ENCODE measurements at regions not wholly inside any gene's neighbourhood (a gene's known extent, or its start where the extent isn't known, plus 50 kb on each side); places are given as distances from the start of the nearest gene placed in this dataset.
"Not testable (repeated sequence)": the region's sequence is repeated elsewhere in the genome, so short reads cannot be mapped to it uniquely, and the experiment has no call there.

DNA sequence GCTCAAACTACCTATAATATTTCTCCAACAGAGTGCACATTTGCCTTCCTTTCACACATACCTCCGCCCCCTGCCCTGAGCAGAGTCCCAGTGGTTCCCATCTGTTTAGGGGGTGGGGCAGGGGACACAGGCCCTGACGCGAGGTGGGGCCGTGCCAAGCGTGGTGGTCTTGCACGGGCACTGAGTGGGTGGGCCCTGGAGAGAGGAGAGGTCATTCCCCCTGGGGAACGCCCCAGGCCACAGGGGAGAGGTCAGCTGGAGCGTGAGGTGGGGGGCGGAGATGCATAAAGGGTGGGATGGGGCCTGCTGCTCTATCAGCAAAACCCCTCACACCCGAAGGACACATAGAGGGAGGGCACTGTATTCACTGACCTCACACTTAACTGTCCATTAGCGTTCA is 441.9 kb downstream of the TMEM121 start:
- H3K9me3 ChIP-seq (ENCODE audit: control insufficient read depth, insufficient read depth, low read length) = peaks cover 71% of the 10 kb centered on the region
- H3K27ac ChIP-seq (ENCODE audit: low read depth, low read length) = no peak overlapping the region
- H3K36me3 ChIP-seq (ENCODE audit: control insufficient read depth, insufficient read depth, low read length) = no peaks in the 10 kb centered on the region
- H3K27me3 ChIP-seq (ENCODE audit: control insufficient read depth, insufficient read depth, low read length) = no peaks in the 10 kb centered on the region
- no peak overlapping the region for H3K9ac ChIP-seq (ENCODE audit: low read depth, low read length)
- no peak overlapping the region for H3K4me3 ChIP-seq (ENCODE audit: low read depth, low read length)
- no peaks in the 10 kb centered on the region for H3K4me1 ChIP-seq (ENCODE audit: control insufficient read depth, insufficient read depth, low read length)

DNA sequence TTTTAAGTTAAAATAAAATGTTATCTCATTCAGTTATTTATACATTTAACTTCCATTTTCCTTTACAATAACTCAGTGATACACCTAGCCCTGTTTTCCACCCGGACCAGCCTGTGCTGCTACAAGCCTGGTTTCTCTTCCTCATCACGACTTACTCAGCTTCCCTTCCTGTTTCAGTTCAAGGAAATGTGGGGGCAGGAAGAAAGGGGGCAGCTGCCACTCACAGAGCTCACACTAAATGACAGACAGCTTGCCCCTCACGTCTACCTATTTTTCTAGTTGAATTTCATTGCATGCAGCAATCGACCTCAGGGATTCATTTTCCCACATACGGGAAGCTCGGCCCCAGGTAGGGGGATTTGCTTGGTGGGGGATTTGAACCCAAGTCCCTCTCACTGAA is 442.6 kb downstream of the TMEM121 start:
- not testable (repeated sequence) for H3K9ac ChIP-seq (ENCODE audit: low read depth, low read length); H3K4me1 ChIP-seq (ENCODE audit: control insufficient read depth, insufficient read depth, low read length); H3K4me3 ChIP-seq (ENCODE audit: low read depth, low read length); H3K36me3 ChIP-seq (ENCODE audit: control insufficient read depth, insufficient read depth, low read length); H3K27ac ChIP-seq (ENCODE audit: low read depth, low read length); H3K27me3 ChIP-seq (ENCODE audit: control insufficient read depth, insufficient read depth, low read length)
- peaks cover 75% of the 10 kb centered on the region for H3K9me3 ChIP-seq (ENCODE audit: control insufficient read depth, insufficient read depth, low read length)

DNA sequence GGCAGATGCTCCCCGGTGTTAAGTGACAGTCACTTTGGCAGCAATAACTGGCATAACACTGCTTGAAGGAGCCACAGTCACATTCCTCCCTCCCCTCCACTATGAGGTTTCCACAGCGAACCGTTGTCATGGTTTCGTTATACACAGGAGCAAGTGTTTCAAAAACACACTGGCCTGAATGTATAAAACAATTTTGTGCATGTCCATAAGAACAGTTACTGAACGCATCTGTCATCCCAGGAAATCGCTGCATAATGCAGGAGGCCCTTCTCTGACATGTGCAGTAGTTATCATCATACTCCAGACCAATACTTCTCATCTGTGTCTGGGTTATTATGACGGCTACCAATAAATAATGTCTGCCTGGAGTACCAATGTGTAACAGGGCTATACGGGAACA is 444.4 kb downstream of the TMEM121 start:
- H3K4me1 ChIP-seq (ENCODE audit: control insufficient read depth, insufficient read depth, low read length); H3K9ac ChIP-seq (ENCODE audit: low read depth, low read length); H3K27me3 ChIP-seq (ENCODE audit: control insufficient read depth, insufficient read depth, low read length); H3K27ac ChIP-seq (ENCODE audit: low read depth, low read length); H3K4me3 ChIP-seq (ENCODE audit: low read depth, low read length); H3K36me3 ChIP-seq (ENCODE audit: control insufficient read depth, insufficient read depth, low read length): not testable (repeated sequence)
- H3K9me3 ChIP-seq (ENCODE audit: control insufficient read depth, insufficient read depth, low read length) = peaks cover 83% of the 10 kb centered on the region

DNA sequence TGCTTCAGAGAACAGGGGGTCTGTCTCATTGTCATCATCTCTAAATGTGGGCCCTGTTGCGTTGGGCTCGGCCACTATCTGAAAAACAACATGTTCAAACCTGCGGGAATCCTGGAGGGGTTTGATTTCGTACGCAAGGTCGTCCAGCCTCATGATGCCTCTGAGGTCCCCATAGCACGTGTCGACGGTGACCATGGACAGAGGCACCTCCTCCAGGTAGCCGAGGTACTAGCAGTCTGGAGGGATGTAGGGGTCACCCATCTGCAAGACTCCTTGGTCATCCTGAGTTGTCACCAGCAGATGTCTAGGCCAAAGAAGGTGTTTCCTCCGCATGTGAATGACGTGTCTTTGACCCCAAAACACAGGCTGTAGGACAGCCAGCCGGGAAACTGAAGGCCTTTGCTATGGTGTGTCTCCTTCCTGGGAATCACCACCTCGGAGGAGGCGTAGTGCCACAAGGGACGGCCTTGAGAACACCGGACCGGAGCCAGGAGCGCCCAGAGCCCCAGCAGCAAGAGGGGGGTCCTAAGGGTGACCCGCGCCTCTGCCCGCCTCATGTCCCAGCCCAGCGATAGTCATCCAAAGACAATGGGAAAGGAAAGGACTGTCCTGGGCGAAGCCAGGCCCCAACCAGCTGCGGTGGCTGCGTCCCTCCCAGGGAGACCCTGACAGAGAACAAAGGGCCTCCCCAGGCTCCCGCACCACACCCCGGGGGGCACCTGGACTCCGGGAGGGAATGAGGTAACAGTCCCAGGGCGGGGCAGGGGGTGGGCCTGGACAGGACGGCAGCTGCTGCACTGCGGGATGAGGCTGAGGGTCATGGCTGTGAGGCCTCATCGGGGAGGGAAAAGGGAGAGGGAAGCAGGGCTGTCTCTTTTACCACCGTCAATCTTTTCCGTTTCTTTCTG is 445.5 kb downstream of the TMEM121 start:
- no peaks in the 10 kb centered on the region for H3K27me3 ChIP-seq (ENCODE audit: control insufficient read depth, insufficient read depth, low read length)
- no peaks in the 10 kb centered on the region for H3K4me1 ChIP-seq (ENCODE audit: control insufficient read depth, insufficient read depth, low read length)
- peaks cover 93% of the 10 kb centered on the region for H3K9me3 ChIP-seq (ENCODE audit: control insufficient read depth, insufficient read depth, low read length)
- no peak overlapping the region for H3K27ac ChIP-seq (ENCODE audit: low read depth, low read length)
- no peak overlapping the region for H3K4me3 ChIP-seq (ENCODE audit: low read depth, low read length)
- no peaks in the 10 kb centered on the region for H3K36me3 ChIP-seq (ENCODE audit: control insufficient read depth, insufficient read depth, low read length)
- no peak overlapping the region for H3K9ac ChIP-seq (ENCODE audit: low read depth, low read length)

DNA sequence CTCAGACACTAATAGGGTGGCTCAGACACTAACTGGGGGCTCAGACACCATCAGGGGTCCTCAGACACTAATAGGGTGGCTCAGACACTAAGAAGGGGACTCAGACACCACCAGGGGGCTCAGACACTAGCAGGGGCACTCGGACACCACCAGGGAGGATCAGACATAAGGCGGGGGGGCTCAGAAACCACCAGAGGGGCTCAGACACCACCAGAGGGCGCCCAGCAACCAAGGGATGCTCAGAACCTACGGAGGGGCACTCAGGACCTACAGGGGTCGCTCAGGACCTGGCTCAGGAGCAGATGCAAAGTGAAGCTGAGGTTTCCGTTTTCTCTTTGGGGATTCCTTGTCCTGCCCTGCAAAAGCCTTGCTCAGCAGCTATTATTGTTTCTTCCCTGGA is 448.5 kb downstream of the TMEM121 start:
- peaks cover 91% of the 10 kb centered on the region for H3K9me3 ChIP-seq (ENCODE audit: control insufficient read depth, insufficient read depth, low read length)
- no peak overlapping the region for H3K9ac ChIP-seq (ENCODE audit: low read depth, low read length)
- no peak overlapping the region for H3K4me3 ChIP-seq (ENCODE audit: low read depth, low read length)
- no peaks in the 10 kb centered on the region for H3K36me3 ChIP-seq (ENCODE audit: control insufficient read depth, insufficient read depth, low read length)
- H3K27me3 ChIP-seq (ENCODE audit: control insufficient read depth, insufficient read depth, low read length) = no peaks in the 10 kb centered on the region
- H3K4me1 ChIP-seq (ENCODE audit: control insufficient read depth, insufficient read depth, low read length) = no peaks in the 10 kb centered on the region
- H3K27ac ChIP-seq (ENCODE audit: low read depth, low read length) = no peak overlapping the region

DNA sequence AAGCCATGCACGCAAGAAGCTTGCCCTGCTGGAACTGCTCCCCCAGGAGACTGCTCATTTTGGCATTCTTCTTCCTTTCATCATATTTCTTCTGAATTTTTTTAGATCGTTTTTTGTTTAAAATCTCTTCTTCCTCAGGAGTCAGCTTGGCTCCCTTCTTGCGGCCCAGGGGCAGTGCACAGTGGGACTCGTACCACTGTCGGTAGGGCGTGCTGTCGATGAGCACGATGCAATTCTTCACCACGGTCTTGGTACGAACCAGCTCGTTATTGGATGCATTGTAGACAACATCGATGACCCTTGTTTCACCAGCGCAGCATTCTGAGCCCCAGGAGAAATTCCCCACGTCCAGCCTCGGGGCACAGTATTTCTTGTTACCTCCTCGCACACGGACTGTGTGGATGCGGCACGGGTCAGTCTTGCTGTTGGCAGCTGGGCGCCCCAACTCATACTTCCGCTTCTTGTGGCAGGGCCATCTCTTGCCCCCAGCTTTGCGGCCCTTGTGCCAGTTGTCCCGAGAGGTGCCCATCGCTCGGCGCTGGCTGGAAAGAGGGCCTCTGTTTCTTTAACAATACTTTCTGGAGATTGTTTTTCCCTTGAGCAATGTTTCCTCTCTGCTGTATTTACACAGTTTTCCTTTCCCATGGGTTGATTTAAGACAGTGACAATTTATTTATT is 452.4 kb downstream of the TMEM121 start:
- no peaks in the 10 kb centered on the region for H3K36me3 ChIP-seq (ENCODE audit: control insufficient read depth, insufficient read depth, low read length)
- no peak overlapping the region for H3K4me3 ChIP-seq (ENCODE audit: low read depth, low read length)
- H3K9ac ChIP-seq (ENCODE audit: low read depth, low read length) = no peak overlapping the region
- H3K9me3 ChIP-seq (ENCODE audit: control insufficient read depth, insufficient read depth, low read length) = peaks cover 93% of the 10 kb centered on the region
- no peaks in the 10 kb centered on the region for H3K4me1 ChIP-seq (ENCODE audit: control insufficient read depth, insufficient read depth, low read length)
- no peaks in the 10 kb centered on the region for H3K27me3 ChIP-seq (ENCODE audit: control insufficient read depth, insufficient read depth, low read length)
- H3K27ac ChIP-seq (ENCODE audit: low read depth, low read length) = no peak overlapping the region

DNA sequence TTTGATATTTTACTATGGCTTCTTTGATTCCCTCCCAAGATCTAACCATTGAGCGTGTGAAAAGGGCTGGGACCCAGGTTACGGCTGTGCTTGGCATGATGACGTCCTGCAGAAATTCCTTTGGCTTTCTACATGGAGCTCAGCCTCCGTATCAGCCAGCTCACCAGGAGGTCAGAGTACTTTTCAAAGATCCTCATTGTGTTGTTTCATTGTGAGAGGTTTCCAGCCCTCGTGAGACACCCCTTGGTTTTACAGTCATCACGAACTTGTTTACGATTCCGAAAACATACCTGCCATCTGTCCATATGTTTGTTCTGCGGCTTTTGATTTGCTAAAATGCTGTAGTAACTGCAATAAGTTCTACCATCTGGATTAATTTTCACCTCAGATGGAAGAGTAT is 453.1 kb downstream of the TMEM121 start:
- Histone ChIP-seq H3K36me3 (ENCODE audit: control insufficient read depth, insufficient read depth, low read length) (no peaks in the 10 kb centered on the region), H3K4me3 (ENCODE audit: low read depth, low read length) (no peak overlapping the region), H3K9me3 (ENCODE audit: control insufficient read depth, insufficient read depth, low read length) (peaks cover 93% of the 10 kb centered on the region), H3K4me1 (ENCODE audit: control insufficient read depth, insufficient read depth, low read length) (no peaks in the 10 kb centered on the region), H3K27me3 (ENCODE audit: control insufficient read depth, insufficient read depth, low read length) (no peaks in the 10 kb centered on the region), H3K9ac (ENCODE audit: low read depth, low read length) (no peak overlapping the region), H3K27ac (ENCODE audit: low read depth, low read length) (no peak overlapping the region)

DNA sequence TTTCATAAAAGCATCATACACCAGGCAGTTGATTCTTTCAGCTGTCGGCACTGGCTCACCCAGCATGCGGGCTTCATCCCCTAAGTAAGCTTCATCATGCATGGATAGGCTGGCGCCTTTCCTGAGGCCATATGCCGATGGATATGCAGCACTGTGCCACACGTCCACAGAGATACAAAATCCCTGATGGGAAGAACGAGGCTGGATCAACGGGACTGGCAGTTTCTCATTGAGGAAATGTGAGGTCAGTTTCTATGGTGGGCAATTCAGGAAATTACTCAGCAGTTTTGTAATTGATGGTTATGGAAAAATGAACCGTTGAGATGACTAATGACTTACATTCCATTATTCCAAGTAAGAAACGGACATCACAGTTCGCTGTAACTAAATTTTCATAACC is 453.8 kb downstream of the TMEM121 start:
- no peaks in the 10 kb centered on the region for H3K4me1 ChIP-seq (ENCODE audit: control insufficient read depth, insufficient read depth, low read length)

DNA sequence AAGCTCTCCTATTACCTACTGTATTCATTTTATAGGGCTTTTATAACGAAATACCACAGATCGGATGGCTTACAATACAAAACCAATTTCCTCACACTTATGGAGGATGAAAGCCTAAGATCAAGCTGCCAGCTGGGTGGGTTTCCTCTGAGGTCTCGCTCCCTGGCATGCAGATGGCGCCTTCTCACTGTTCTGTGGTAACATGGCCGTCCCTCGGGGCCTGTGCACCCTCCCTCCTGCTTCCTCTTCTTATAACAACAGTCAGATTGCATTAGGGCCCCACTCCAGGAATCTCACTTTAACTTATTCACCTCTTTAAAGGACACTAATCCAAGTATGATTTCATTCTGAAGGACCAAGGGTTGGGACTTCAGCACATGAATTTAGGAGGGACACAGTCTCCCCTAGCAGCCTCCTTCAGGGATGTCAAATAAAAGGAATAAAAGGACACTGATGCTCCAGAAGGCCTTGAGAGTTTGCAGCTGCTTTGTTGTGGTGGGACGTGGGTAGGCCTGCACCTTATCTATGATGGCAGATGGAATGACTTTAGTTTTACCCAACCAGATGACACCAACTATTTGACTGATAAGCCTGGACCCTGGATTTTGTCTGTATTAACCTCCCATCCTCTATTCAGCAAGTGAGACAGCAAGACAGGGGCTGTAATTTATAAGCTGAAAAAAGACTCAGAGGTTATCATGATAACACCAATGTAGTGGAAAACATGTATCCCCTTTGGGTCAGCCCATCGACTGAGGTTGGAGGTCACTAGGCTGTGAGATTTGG is 455.3 kb downstream of the TMEM121 start:
- H3K9me3 ChIP-seq (ENCODE audit: control insufficient read depth, insufficient read depth, low read length) = peaks cover 83% of the 10 kb centered on the region
- not testable (repeated sequence) for H3K27ac ChIP-seq (ENCODE audit: low read depth, low read length); H3K4me3 ChIP-seq (ENCODE audit: low read depth, low read length); H3K4me1 ChIP-seq (ENCODE audit: control insufficient read depth, insufficient read depth, low read length); H3K27me3 ChIP-seq (ENCODE audit: control insufficient read depth, insufficient read depth, low read length); H3K9ac ChIP-seq (ENCODE audit: low read depth, low read length); H3K36me3 ChIP-seq (ENCODE audit: control insufficient read depth, insufficient read depth, low read length)

More for the DNA sequence above, 453.8 kb downstream of the TMEM121 start:
- no peak overlapping the region for H3K9ac ChIP-seq (ENCODE audit: low read depth, low read length)
- no peak overlapping the region for H3K27ac ChIP-seq (ENCODE audit: low read depth, low read length)
- peaks cover 93% of the 10 kb centered on the region for H3K9me3 ChIP-seq (ENCODE audit: control insufficient read depth, insufficient read depth, low read length)
- H3K27me3 ChIP-seq (ENCODE audit: control insufficient read depth, insufficient read depth, low read length) = no peaks in the 10 kb centered on the region
- no peak overlapping the region for H3K4me3 ChIP-seq (ENCODE audit: low read depth, low read length)
- no peaks in the 10 kb centered on the region for H3K36me3 ChIP-seq (ENCODE audit: control insufficient read depth, insufficient read depth, low read length)

DNA sequence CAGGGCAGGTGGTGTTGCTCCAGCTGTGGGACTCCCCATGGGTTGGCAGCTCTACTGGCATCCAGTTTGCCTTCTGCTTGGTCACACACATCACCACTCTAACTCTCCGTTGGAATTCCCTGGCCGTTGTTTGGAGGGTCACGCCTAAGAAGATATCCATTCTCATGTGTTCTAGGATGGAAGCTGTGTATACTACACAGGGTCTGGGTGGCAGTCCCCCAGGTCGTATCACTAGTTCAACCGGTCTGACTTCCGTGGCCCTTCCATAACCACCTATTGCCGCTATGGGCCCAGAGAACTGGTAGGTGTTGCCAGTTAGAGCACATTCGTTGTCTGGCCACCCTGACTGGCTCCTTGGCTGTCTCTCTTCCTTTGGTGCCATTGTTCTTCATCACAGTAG is 456.3 kb downstream of the TMEM121 start:
- Histone ChIP-seq H3K9me3 (ENCODE audit: control insufficient read depth, insufficient read depth, low read length) (peaks cover 83% of the 10 kb centered on the region), H3K36me3 (ENCODE audit: control insufficient read depth, insufficient read depth, low read length) (no peaks in the 10 kb centered on the region), H3K27me3 (ENCODE audit: control insufficient read depth, insufficient read depth, low read length) (no peaks in the 10 kb centered on the region), H3K27ac (ENCODE audit: low read depth, low read length) (no peak overlapping the region), H3K9ac (ENCODE audit: low read depth, low read length) (no peak overlapping the region), H3K4me1 (ENCODE audit: control insufficient read depth, insufficient read depth, low read length) (no peaks in the 10 kb centered on the region), H3K4me3 (ENCODE audit: low read depth, low read length) (no peak overlapping the region)

DNA sequence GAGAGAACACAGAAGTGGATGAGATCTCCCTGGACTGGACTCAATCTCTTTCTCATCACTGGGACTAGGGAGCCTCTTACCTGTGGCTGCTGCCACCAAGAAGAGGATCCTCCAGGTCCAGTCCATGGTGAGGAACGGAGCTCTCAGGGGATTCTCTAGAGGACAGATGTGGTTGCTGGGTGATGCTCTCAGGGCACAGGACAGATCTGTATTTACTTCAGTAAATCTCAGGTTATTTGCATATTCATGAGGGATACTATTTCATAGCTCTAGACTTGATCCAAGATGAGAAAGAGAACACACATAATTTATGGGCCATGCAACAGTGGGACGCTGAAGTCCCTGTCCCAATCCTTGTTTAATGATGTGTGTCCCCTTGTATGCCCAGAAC is 460.5 kb downstream of the TMEM121 start:
- Histone ChIP-seq H3K27me3 (ENCODE audit: control insufficient read depth, insufficient read depth, low read length) (no peaks in the 10 kb centered on the region), H3K27ac (ENCODE audit: low read depth, low read length) (no peak overlapping the region), H3K4me3 (ENCODE audit: low read depth, low read length) (no peak overlapping the region), H3K9ac (ENCODE audit: low read depth, low read length) (no peak overlapping the region), H3K9me3 (ENCODE audit: control insufficient read depth, insufficient read depth, low read length) (peaks cover 83% of the 10 kb centered on the region), H3K36me3 (ENCODE audit: control insufficient read depth, insufficient read depth, low read length) (no peaks in the 10 kb centered on the region), H3K4me1 (ENCODE audit: control insufficient read depth, insufficient read depth, low read length) (no peaks in the 10 kb centered on the region)
